Naive thymus-derived CD4-positive, alpha-beta T cell (primary cell): ENCODE measurements at regions not wholly inside any gene's neighbourhood (a gene's known extent, or its start where the extent isn't known, plus 50 kb on each side); places are given as distances from the start of the nearest gene placed in this dataset.

ENCODE experiments used
- ATAC-seq: fragments of 150-1000 bp; cut with Tn5 transposase; 2 replicates; pipeline ENCODE4 v1.10.0; 2021; ENCODE audit warnings: mild to moderate bottlenecking, moderate library complexity
- CTCF ChIA-PET: fragments of 350-600 bp; sonication (Branson Sonifier 250); formaldehyde crosslinking; loops from one replicate; lab custom pipeline; 2021; ENCODE audit warnings: antibody characterized with exemption; lab: Charles Lee
- POLR2A ChIA-PET: fragments of 350-600 bp; sonication (Branson Sonifier 250); formaldehyde crosslinking; loops from one replicate; lab custom pipeline; 2021; ENCODE audit warnings: antibody characterized with exemption, inconsistent platforms; lab: Charles Lee
- DNase-seq, 9 donors: peaks; one replicate each; pipeline versions ENCODE4 v3.0.0 to v3.0.0-alpha.2; 2020 to 2022; ENCODE audit warnings: mixed read lengths in 1 of 9
- H3K27ac ChIP-seq: one replicate; pipeline ENCODE4 v1.7.0; 2013; ENCODE audit warnings: mild to moderate bottlenecking, low read depth, low read length, moderate library complexity
- H3K27me3 ChIP-seq, 2 donors: one replicate each; pipeline ENCODE4 v1.7.0; 2013; ENCODE audit warnings: low read length in 2 of 2, mild to moderate bottlenecking in 2 of 2, moderate library complexity in 2 of 2; ENCODE audit not compliant: control insufficient read depth in 2 of 2, insufficient read depth in 2 of 2
- H3K36me3 ChIP-seq, 3 experiments: 1 replicate in 2 of 3; 2 replicates in 1 of 3; pipeline ENCODE4 v1.7.0; 2013; ENCODE audit warnings: low read length in 3 of 3, mild to moderate bottlenecking in 3 of 3, moderate library complexity in 1 of 3; ENCODE audit not compliant: insufficient read depth in 3 of 3, control insufficient read depth in 2 of 3
- H3K4me1 ChIP-seq, 2 donors: one replicate each; pipeline ENCODE4 v1.7.0; 2013; ENCODE audit warnings: low read length in 2 of 2, mild to moderate bottlenecking in 2 of 2, moderate library complexity in 1 of 2; ENCODE audit not compliant: control insufficient read depth in 2 of 2, insufficient read depth in 2 of 2
- H3K4me3 ChIP-seq: 2 replicates; pipeline ENCODE4 v1.7.0; 2013; ENCODE audit warnings: mild to moderate bottlenecking, low read length
- H3K9me3 ChIP-seq, 3 experiments: 1 replicate in 2 of 3; 2 replicates in 1 of 3; pipeline ENCODE4 v1.7.0; 2013; ENCODE audit warnings: low read length in 3 of 3; ENCODE audit not compliant: control insufficient read depth in 2 of 3
- H3K27ac Mint-ChIP-seq, 9 donors: one replicate each; pipeline ENCODE4 v1.8.0; 2020 to 2022; ENCODE audit warnings: mixed read lengths in 9 of 9, mild to moderate bottlenecking in 8 of 9, moderate library complexity in 5 of 9, inconsistent platforms in 2 of 9
- H3K27me3 Mint-ChIP-seq, 5 donors: one replicate each; pipeline ENCODE4 v1.8.0; 2021 to 2022; ENCODE audit warnings: mixed read lengths in 5 of 5, mild to moderate bottlenecking in 1 of 5
- H3K36me3 Mint-ChIP-seq, 5 donors: one replicate each; pipeline ENCODE4 v1.8.0; 2020 to 2022; ENCODE audit warnings: mixed read lengths in 5 of 5, mild to moderate bottlenecking in 3 of 5, inconsistent platforms in 1 of 5
- H3K4me1 Mint-ChIP-seq, 7 donors: one replicate each; pipeline ENCODE4 v1.8.0; 2020 to 2022; ENCODE audit warnings: mixed read lengths in 7 of 7, mild to moderate bottlenecking in 3 of 7, inconsistent platforms in 1 of 7
- H3K4me3 Mint-ChIP-seq, 10 donors: one replicate each; pipeline ENCODE4 v1.8.0; 2020 to 2022; ENCODE audit warnings: mild to moderate bottlenecking in 10 of 10, mixed read lengths in 10 of 10, moderate library complexity in 6 of 10, inconsistent platforms in 2 of 10
- H3K9me3 Mint-ChIP-seq, 11 donors: one replicate each; pipeline ENCODE4 v1.8.0; 2020 to 2022; ENCODE audit warnings: mixed read lengths in 11 of 11, mild to moderate bottlenecking in 4 of 11, inconsistent platforms in 1 of 11, moderate library complexity in 1 of 11
- intact Hi-C, 2 donors: fragments of 100-400 bp; cut with micrococcal nuclease; formaldehyde crosslinking; loops; one replicate each; pipeline ENCODE4 v1.15.1; 2023

DNA sequence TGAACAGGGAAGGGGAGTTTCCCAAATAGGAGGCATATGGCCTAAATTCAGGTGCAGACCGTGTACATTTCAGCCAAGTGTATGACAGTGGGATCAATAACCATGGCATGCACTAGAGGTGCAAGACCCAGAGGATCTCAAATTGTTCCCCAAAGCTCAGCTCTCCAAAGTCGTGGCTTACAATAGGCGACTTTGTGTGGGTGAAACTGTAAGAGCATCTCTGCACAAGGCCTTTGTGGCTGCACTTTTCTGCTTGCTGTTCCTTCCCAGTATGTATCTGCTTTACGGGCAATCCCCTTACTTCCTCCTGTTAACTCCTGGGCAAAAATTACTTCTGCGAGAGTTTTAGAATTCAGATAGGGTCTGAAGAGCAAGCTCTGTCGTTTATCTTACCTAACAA is 518.3 kb upstream of the ZFP42 start:
- H3K4me1 Mint-ChIP-seq: no peaks in the 10 kb centered on the region
- H3K4me3 Mint-ChIP-seq: no peak overlapping the region
- Histone ChIP-seq H3K36me3 (no peaks in the 10 kb centered on the region), H3K4me3 (no peak overlapping the region), H3K4me1 (no peaks in the 10 kb centered on the region), H3K27me3 (no peaks in the 10 kb centered on the region), H3K27ac (no peak overlapping the region), H3K9me3 (no peaks in the 10 kb centered on the region)
- H3K27me3 Mint-ChIP-seq: no peaks in the 10 kb centered on the region
- DNase-seq (no peak), ATAC-seq (no peak)
- ChIA-PET POLR2A (no interaction called here), CTCF (no interaction called here)
- H3K27ac Mint-ChIP-seq: no peak overlapping the region
- H3K9me3 Mint-ChIP-seq: peaks cover 1 to 18% (median 7%) of the 10 kb centered on the region in 11 donors
- intact Hi-C loops: no loop called here
- H3K36me3 Mint-ChIP-seq: peaks cover 0 to 6% (median 0%) of the 10 kb centered on the region in 5 donors

DNA sequence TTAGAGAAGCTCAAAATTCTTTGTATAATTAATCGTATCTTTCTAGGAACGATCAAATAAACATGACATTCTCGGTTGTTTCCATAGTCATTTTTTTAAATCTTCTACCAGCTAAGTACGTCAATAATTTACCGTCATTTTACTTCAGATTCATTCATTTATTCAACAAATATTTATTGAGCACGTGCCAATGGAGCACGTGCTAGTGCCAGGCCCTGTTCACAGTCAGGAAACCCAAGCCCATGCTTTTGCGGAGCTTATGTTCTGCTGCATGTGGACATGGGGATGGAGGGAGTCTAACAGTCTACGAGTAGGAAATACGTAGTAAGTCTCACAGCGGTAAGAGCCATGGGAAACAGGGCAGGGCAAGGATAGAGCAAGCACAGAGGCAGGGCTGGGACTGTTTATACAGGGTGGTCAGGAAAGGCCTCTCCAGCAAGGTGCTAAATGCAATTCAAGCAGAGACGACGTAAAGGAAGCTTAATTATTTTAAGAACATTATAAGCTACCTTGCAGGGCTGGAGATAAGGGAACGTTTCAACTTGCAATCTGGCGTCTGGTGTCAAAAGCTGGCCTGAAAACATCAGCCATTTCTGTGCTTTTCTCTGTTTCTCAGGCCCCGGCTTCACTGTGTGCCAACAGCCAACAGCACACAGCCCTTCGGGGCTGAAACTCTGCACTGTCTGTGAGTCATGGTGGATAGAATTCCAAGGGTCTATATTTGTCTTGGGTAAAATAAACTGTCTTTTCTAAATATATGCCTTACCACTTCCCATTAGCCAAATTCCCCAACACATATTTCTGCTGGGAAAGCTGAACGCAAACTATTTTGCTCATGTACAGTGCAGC is 517.1 kb upstream of the ZFP42 start:
- intact Hi-C loops: no loop called here
- POLR2A ChIA-PET: no interaction called here
- ATAC-seq (no peak), DNase-seq (no peak)
- Mint-ChIP-seq H3K4me1 (no peaks in the 10 kb centered on the region), H3K9me3 (peaks cover 1 to 18% (median 7%) of the 10 kb centered on the region in 11 donors), H3K4me3 (no peak overlapping the region), H3K27ac (no peak overlapping the region), H3K27me3 (no peaks in the 10 kb centered on the region), H3K36me3 (peaks cover 0 to 6% (median 0%) of the 10 kb centered on the region in 5 donors)
- H3K27ac ChIP-seq: no peak overlapping the region
- H3K9me3 ChIP-seq: no peaks in the 10 kb centered on the region
- CTCF ChIA-PET: no interaction called here
- H3K4me3 ChIP-seq: no peak overlapping the region
- H3K4me1 ChIP-seq: no peaks in the 10 kb centered on the region
- H3K36me3 ChIP-seq: no peaks in the 10 kb centered on the region
- H3K27me3 ChIP-seq: no peaks in the 10 kb centered on the region

DNA sequence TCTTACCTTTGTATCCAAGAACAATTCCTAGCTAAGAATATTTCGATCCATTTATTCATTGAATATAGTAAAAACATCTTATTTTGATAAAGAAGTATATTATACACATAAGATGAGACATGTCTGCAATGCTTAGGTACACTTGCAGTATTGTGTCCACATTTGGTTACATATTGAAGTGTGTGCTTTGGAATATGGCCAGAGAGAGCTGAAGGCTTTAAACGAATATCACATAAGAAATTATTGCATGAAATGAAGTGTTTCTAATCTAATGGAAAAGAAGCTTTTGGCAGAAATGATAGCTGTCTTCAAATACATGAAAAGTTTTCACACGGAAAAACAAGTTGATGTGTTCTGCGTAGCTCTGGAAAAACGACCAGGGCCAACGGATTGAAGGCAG is 516.1 kb upstream of the ZFP42 start:
- Histone ChIP-seq H3K27ac (no peak overlapping the region), H3K9me3 (no peaks in the 10 kb centered on the region), H3K27me3 (no peaks in the 10 kb centered on the region), H3K36me3 (no peaks in the 10 kb centered on the region), H3K4me3 (no peak overlapping the region), H3K4me1 (no peaks in the 10 kb centered on the region)
- H3K27me3 Mint-ChIP-seq: no peaks in the 10 kb centered on the region
- no peak overlapping the region for H3K4me3 Mint-ChIP-seq
- intact Hi-C loops: no loop called here
- ChIA-PET POLR2A (no interaction called here), CTCF (no interaction called here)
- no peak for ATAC-seq
- H3K27ac Mint-ChIP-seq: no peak overlapping the region
- DNase-seq: no peak
- H3K4me1 Mint-ChIP-seq: no peaks in the 10 kb centered on the region
- H3K9me3 Mint-ChIP-seq: peaks cover 0 to 15% (median 5%) of the 10 kb centered on the region in 11 donors
- peaks cover 0 to 4% (median 0%) of the 10 kb centered on the region in 5 donors for H3K36me3 Mint-ChIP-seq

DNA sequence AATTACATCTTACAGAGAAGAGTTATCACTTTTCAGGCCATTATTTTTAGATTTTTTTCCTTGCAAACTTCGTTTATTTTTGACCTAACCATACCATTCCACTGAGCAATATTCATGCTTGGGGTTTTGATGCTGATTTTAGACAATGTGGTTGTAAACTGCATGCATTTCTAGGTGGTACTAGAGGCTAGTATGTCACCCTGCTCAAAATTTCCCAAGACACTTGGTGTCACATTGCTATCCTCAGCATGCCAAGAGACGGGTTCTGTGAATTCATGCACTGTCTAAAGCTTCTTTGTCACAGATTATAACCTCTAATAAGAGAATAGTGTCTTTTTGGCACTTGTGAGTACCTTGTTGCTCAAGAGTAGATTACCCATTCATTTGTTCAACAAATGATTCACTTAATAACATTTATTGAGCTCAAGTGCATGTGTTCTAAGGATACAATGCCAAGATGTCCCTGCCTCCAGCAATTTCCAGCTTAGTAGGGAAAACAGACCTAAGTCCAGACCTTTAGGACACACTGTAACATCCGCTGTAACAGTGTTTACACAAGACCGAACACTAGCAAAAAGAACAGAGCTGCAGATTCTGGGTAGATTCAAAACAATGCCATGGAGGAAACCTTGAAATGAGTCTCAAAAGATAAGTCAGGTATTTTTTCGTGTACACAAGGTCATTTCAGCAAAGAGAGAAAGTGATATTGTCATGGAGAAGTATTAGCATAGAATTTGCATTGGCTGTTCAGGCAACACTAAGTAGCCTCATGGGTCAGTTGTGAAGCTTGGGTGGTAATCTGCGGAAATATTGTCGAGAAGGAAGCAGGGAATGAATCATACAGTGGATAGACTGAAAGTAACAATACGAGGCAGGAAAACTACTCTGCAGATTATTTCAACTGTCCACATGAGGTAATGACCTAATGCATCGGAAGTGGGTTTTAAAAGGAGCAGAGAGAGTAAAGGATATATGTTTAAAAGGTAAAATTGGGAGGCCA is 515.1 kb upstream of the ZFP42 start:
- no peak for ATAC-seq
- Mint-ChIP-seq H3K27ac (no peak overlapping the region), H3K9me3 (peaks cover 0 to 9% (median 2%) of the 10 kb centered on the region in 11 donors), H3K27me3 (no peaks in the 10 kb centered on the region), H3K4me1 (no peaks in the 10 kb centered on the region), H3K36me3 (no peaks in the 10 kb centered on the region), H3K4me3 (no peak overlapping the region)
- Histone ChIP-seq H3K36me3 (no peaks in the 10 kb centered on the region), H3K27ac (no peak overlapping the region), H3K27me3 (no peaks in the 10 kb centered on the region), H3K4me3 (no peak overlapping the region), H3K4me1 (no peaks in the 10 kb centered on the region), H3K9me3 (no peaks in the 10 kb centered on the region)
- POLR2A ChIA-PET: no interaction called here
- intact Hi-C loops: no loop called here
- CTCF ChIA-PET: no interaction called here
- no peak for DNase-seq

DNA sequence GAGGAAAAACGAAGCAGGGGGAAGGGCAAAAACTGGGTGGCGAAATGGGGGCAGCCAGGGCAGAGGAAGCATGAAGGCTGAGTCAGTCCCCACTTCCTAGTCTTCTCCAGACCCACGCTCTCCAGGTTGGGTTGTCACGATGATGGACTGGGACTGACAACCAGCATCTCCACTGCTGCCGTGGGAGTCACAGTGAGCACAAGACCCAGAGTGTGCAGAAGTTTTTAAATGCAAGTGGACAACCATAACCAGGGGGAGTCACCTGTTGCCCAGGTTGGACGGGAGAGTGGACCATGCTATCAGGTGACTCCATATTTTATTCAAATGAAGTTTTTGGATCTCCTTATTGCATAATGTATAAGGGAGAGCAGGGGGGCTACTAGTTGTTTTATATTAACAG is 511.4 kb upstream of the ZFP42 start:
- CTCF ChIA-PET: no interaction called here
- Mint-ChIP-seq H3K27ac (no peak overlapping the region), H3K4me3 (no peak overlapping the region), H3K9me3 (peaks cover 0 to 14% (median 7%) of the 10 kb centered on the region in 11 donors), H3K36me3 (no peaks in the 10 kb centered on the region), H3K27me3 (no peaks in the 10 kb centered on the region), H3K4me1 (no peaks in the 10 kb centered on the region)
- intact Hi-C loops: no loop called here
- Histone ChIP-seq H3K9me3 (no peaks in the 10 kb centered on the region), H3K36me3 (no peaks in the 10 kb centered on the region), H3K4me3 (no peak overlapping the region), H3K4me1 (no peaks in the 10 kb centered on the region), H3K27ac (no peak overlapping the region), H3K27me3 (no peaks in the 10 kb centered on the region)
- DNase-seq (no peak), ATAC-seq (no peak)
- POLR2A ChIA-PET: no interaction called here

DNA sequence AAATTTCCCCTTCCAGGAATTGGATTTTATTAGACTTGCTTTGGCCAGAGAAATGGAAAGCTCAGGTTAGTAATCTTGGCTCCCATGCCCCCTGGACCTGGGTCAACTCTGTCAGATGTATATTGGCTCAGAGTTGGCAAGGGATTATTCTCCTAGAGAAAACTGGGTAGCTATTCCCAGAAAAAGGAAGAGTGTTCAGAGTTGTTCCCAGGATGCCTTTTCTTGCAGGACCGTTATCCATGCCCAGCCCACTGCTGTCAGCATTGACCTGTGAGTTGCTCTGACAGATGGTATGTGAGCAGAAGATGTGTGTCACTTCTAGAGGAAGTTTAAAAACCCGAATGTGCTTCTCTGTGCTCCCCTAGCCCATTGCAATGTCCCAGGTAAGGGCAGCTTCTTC is 509.9 kb upstream of the ZFP42 start:
- Mint-ChIP-seq H3K27ac (no peak overlapping the region), H3K9me3 (peaks cover 0 to 20% (median 6%) of the 10 kb centered on the region in 11 donors), H3K4me1 (no peaks in the 10 kb centered on the region), H3K4me3 (no peak overlapping the region), H3K27me3 (no peaks in the 10 kb centered on the region), H3K36me3 (no peaks in the 10 kb centered on the region)
- ChIA-PET POLR2A (no interaction called here), CTCF (no interaction called here)
- no peaks in the 10 kb centered on the region for H3K9me3 ChIP-seq
- no peaks in the 10 kb centered on the region for H3K36me3 ChIP-seq
- no peak overlapping the region for H3K4me3 ChIP-seq
- H3K27me3 ChIP-seq: no peaks in the 10 kb centered on the region
- no peak overlapping the region for H3K27ac ChIP-seq
- intact Hi-C loops: no loop called here
- ATAC-seq (no peak), DNase-seq (no peak)
- H3K4me1 ChIP-seq: no peaks in the 10 kb centered on the region
